ENCODE measurements at regions not wholly inside any gene's neighbourhood (a gene's known extent, or its start where the extent isn't known, plus 50 kb on each side); places are given as distances from the start of the nearest gene placed in this dataset.

DNA sequence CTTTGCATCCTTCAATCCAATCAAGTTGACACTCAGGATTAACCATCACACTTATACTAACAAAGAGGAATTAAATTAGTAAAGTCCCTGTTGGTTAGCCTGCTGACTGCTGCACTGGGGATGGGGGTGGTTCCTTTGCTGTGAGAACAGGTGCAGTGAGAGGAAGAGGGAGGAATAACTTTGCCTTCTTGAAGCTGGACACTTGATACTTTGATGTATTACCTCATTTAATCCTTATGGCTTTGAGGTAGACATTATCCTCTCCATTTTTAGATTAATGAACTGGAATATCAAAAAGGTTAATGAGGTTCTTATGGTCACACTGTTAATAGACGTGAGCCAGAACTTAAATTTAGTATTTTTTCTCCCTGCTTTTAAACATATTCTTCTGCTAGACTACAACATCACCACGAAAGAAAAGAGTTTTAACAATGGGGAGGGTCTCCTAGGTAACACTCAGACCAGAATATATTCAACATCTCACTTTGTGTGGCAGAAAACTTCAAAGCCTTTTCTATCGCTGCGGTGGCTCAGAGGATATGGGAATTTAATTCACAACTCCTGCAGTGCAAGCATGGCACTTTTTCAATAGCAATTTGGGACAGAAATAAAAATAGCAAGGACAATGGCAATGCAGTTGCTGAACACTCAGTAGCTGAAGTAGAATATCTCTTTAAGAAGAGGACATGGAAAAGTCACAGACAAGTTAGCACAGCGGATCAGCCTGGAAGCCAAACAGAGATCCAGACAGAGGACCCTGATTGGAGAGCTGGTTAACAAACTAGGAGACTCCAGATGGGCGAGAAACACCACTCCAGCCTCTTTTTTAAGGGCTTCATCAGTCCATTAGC is 68.8 kb upstream of the DNAH14 start:
- Histone ChIP-seq H3K9me3 (ENCODE audit: insufficient read depth, low read length) (peaks cover 5% of the 10 kb centered on the region; the same call in 1 of the 2 replicates), H3K4me1 (ENCODE audit: insufficient read depth, insufficient read length) (no peaks in the 10 kb centered on the region), H3K9ac (ENCODE audit: insufficient read length, low read depth) (no peak overlapping the region), H3K27me3 (ENCODE audit: insufficient read depth, insufficient read length) (no peaks in the 10 kb centered on the region), H3K4me3 (ENCODE audit: insufficient read length, low read depth) (no peak overlapping the region), H3K36me3 (ENCODE audit: insufficient read depth, insufficient read length, low read length) (no peaks in the 10 kb centered on the region)
- TF ChIP-seq SUZ12 (IDR thresholded peaks at IDR 0.05; ENCODE audit: extremely low read depth, insufficient read depth, insufficient read length) (no peak), ZNF274 (IDR thresholded peaks at IDR 0.05; ENCODE audit: low read depth, low read length) (no peak), YY1 (IDR thresholded peaks at IDR 0.05; ENCODE audit: insufficient read depth, insufficient read length) (no peak)
- no peak for DNase-seq (ENCODE audit: low read depth, low spot score)

DNA sequence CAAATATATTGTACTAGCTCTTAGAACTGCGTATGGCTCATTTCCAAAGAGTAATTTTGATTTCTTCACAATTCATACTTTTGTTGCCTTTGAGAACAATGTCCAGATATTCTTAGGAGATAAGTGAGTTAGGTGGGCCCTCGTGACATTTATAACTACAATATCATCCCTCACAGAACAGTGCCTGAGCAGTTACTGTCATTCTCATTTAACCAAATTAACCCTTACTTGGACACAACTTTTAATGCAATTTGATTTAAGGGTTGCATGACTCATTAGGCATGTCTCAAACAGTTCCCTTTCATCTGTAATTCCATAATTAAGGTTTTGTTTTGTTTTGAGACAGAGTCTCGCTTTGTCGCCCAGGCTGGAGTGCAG is 68.1 kb upstream of the DNAH14 start:
- DNase-seq (ENCODE audit: low read depth, low spot score): no peak
- TF ChIP-seq SUZ12 (IDR thresholded peaks at IDR 0.05; ENCODE audit: extremely low read depth, insufficient read depth, insufficient read length): no peak
- no peak for TF ChIP-seq ZNF274 (IDR thresholded peaks at IDR 0.05; ENCODE audit: low read depth, low read length)
- no peak for TF ChIP-seq YY1 (IDR thresholded peaks at IDR 0.05; ENCODE audit: insufficient read depth, insufficient read length)
- no peaks in the 10 kb centered on the region for H3K36me3 ChIP-seq (ENCODE audit: insufficient read depth, insufficient read length, low read length)

DNA sequence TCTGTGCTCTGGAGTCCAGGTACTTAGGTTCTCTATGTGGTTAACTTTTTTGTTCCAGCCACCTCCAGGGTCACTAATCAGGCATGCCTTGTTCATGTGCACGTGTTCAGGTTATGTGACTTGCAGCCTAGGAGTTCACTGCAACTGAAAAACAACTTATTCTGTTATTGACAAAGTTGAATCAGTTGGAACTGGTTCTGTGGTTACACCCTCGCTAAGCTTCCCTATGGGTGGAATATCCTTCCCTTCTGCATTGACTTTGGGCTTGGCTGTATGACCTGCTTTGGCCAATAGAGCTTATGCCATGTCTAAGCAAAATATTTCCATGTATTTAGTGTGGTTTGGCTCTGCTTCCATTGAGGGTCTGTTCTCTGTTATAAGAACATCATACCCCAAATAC is 66.0 kb upstream of the DNAH14 start:
- Histone ChIP-seq H3K9ac (ENCODE audit: insufficient read length, low read depth) (no peak overlapping the region), H3K9me3 (ENCODE audit: insufficient read depth, low read length) (peaks cover 25% of the 10 kb centered on the region), H3K27me3 (ENCODE audit: insufficient read depth, insufficient read length) (no peaks in the 10 kb centered on the region), H3K4me1 (ENCODE audit: insufficient read depth, insufficient read length) (no peaks in the 10 kb centered on the region), H3K4me3 (ENCODE audit: insufficient read length, low read depth) (no peak overlapping the region), H3K36me3 (ENCODE audit: insufficient read depth, insufficient read length, low read length) (no peaks in the 10 kb centered on the region)
- no peak for TF ChIP-seq SUZ12 (IDR thresholded peaks at IDR 0.05; ENCODE audit: extremely low read depth, insufficient read depth, insufficient read length)
- DNase-seq (ENCODE audit: low read depth, low spot score): no peak

More for the DNA sequence above, 68.1 kb upstream of the DNAH14 start:
- no peak overlapping the region for H3K4me3 ChIP-seq (ENCODE audit: insufficient read length, low read depth)
- no peak overlapping the region for H3K9ac ChIP-seq (ENCODE audit: insufficient read length, low read depth)
- H3K9me3 ChIP-seq (ENCODE audit: insufficient read depth, low read length): peaks cover 11% of the 10 kb centered on the region
- no peaks in the 10 kb centered on the region for H3K27me3 ChIP-seq (ENCODE audit: insufficient read depth, insufficient read length)
- H3K4me1 ChIP-seq (ENCODE audit: insufficient read depth, insufficient read length): no peaks in the 10 kb centered on the region

DNA sequence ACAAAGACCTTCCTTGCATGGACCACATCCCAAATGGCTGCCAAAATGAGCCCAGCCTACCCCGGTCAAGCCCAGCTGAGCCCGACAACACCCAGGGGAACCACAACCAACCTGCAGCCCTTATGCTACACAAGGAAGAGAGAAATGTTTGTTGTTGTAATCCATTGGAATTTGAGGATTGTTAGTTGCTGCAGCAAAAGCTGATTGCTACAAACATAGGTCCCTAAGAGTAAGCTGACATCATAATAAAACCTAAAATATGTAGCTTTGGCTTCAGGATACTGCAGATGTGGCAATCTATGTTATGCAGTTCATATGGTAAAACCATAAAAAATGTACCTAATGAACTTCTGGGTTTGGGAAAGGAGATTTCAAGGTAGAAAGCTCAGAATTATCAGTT is 65.5 kb upstream of the DNAH14 start:
- TF ChIP-seq SUZ12 (IDR thresholded peaks at IDR 0.05; ENCODE audit: extremely low read depth, insufficient read depth, insufficient read length) (no peak), YY1 (IDR thresholded peaks at IDR 0.05; ENCODE audit: insufficient read depth, insufficient read length) (no peak), ZNF274 (IDR thresholded peaks at IDR 0.05; ENCODE audit: low read depth, low read length) (no peak)
- Histone ChIP-seq H3K4me1 (ENCODE audit: insufficient read depth, insufficient read length) (no peaks in the 10 kb centered on the region), H3K9ac (ENCODE audit: insufficient read length, low read depth) (no peak overlapping the region)

DNA sequence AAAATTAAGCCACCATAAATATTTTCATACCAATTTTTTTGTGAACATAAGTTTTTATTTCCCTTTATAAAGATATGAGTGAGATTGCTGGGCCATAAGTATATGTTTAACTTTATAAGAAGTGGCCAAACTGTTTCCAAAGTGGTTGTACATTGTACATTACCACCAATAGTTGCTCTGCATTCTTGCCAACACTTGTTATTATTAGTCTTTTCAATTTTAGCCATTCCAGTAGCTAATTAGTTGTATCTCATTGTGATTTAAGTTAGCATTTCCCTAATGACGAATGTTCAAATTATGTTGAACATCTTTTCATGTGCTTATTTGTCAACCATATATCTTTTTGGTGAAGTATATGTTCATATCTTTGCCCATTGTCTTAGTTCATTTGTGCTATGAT is 64.0 kb upstream of the DNAH14 start:
- DNase-seq (ENCODE audit: low read depth, low spot score): no peak
- peaks cover 25% of the 10 kb centered on the region for H3K9me3 ChIP-seq (ENCODE audit: insufficient read depth, low read length)
- TF ChIP-seq SUZ12 (IDR thresholded peaks at IDR 0.05; ENCODE audit: extremely low read depth, insufficient read depth, insufficient read length) (no peak), YY1 (IDR thresholded peaks at IDR 0.05; ENCODE audit: insufficient read depth, insufficient read length) (no peak), ZNF274 (IDR thresholded peaks at IDR 0.05; ENCODE audit: low read depth, low read length) (no peak)
- no peaks in the 10 kb centered on the region for H3K4me1 ChIP-seq (ENCODE audit: insufficient read depth, insufficient read length)
- H3K9ac ChIP-seq (ENCODE audit: insufficient read length, low read depth): no peak overlapping the region
- H3K27me3 ChIP-seq (ENCODE audit: insufficient read depth, insufficient read length): no peaks in the 10 kb centered on the region
- no peak overlapping the region for H3K4me3 ChIP-seq (ENCODE audit: insufficient read length, low read depth)
- H3K36me3 ChIP-seq (ENCODE audit: insufficient read depth, insufficient read length, low read length): no peaks in the 10 kb centered on the region

More for the DNA sequence above, 65.5 kb upstream of the DNAH14 start:
- peaks cover 25% of the 10 kb centered on the region for H3K9me3 ChIP-seq (ENCODE audit: insufficient read depth, low read length)
- DNase-seq (ENCODE audit: low read depth, low spot score): no peak
- no peaks in the 10 kb centered on the region for H3K36me3 ChIP-seq (ENCODE audit: insufficient read depth, insufficient read length, low read length)
- no peaks in the 10 kb centered on the region for H3K27me3 ChIP-seq (ENCODE audit: insufficient read depth, insufficient read length)
- no peak overlapping the region for H3K4me3 ChIP-seq (ENCODE audit: insufficient read length, low read depth)

DNA sequence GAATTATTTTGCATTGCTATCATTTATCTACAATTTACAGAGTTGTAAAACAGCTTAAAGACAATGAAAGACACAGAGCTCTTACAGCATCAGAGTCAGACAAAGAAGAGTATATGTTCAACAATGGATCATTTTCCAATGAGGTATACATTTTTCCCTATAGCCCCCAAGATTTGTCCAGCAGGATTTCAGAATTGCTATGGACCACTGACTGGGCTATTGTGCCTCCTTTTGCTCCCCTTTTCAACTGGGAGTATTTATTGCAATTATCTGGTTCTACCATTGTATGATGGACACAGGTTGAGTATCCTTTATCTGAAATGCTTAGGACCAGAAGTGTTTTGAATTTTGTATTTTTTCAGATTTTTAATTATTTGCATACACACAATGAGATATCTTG is 62.5 kb upstream of the DNAH14 start:
- H3K9ac ChIP-seq (ENCODE audit: insufficient read length, low read depth): no peak overlapping the region
- TF ChIP-seq SUZ12 (IDR thresholded peaks at IDR 0.05; ENCODE audit: extremely low read depth, insufficient read depth, insufficient read length) (no peak), ZNF274 (IDR thresholded peaks at IDR 0.05; ENCODE audit: low read depth, low read length) (no peak), YY1 (IDR thresholded peaks at IDR 0.05; ENCODE audit: insufficient read depth, insufficient read length) (no peak)
- H3K27me3 ChIP-seq (ENCODE audit: insufficient read depth, insufficient read length): no peaks in the 10 kb centered on the region
- H3K4me1 ChIP-seq (ENCODE audit: insufficient read depth, insufficient read length): no peaks in the 10 kb centered on the region
- DNase-seq (ENCODE audit: low read depth, low spot score): no peak
- H3K36me3 ChIP-seq (ENCODE audit: insufficient read depth, insufficient read length, low read length): no peaks in the 10 kb centered on the region
- H3K9me3 ChIP-seq (ENCODE audit: insufficient read depth, low read length): peaks cover 25% of the 10 kb centered on the region
- no peak overlapping the region for H3K4me3 ChIP-seq (ENCODE audit: insufficient read length, low read depth)

DNA sequence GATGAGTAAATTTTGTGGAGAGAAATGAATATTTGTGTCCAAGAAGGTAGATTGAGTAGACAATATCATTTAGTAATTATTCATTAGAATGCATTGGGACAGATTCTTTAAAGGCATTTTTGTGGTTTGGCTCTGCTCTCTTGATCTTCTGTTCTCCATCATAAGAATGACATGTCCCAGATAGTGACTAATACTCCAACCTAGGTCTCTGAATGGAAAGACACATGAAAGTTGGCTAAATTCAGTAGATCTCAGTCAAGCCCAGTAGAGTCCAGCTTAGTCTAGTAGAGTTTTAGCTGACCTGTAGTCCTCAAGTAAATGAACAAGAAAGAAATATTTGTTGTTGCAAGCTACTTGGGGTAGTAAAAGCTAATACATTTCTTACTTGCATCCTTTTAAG is 61.8 kb upstream of the DNAH14 start:
- no peak for TF ChIP-seq ZNF274 (IDR thresholded peaks at IDR 0.05; ENCODE audit: low read depth, low read length)
- TF ChIP-seq SUZ12 (IDR thresholded peaks at IDR 0.05; ENCODE audit: extremely low read depth, insufficient read depth, insufficient read length): no peak
- TF ChIP-seq YY1 (IDR thresholded peaks at IDR 0.05; ENCODE audit: insufficient read depth, insufficient read length): no peak
- DNase-seq (ENCODE audit: low read depth, low spot score): no peak
- Histone ChIP-seq H3K27me3 (ENCODE audit: insufficient read depth, insufficient read length) (no peaks in the 10 kb centered on the region), H3K4me3 (ENCODE audit: insufficient read length, low read depth) (no peak overlapping the region), H3K9me3 (ENCODE audit: insufficient read depth, low read length) (peaks cover 25% of the 10 kb centered on the region), H3K9ac (ENCODE audit: insufficient read length, low read depth) (no peak overlapping the region), H3K36me3 (ENCODE audit: insufficient read depth, insufficient read length, low read length) (no peaks in the 10 kb centered on the region), H3K4me1 (ENCODE audit: insufficient read depth, insufficient read length) (no peaks in the 10 kb centered on the region)
